SK-N-SH treated with all-trans-retinoic acid at 6 μM for 48 hours (cell line): ENCODE measurements at regions not wholly inside any gene's neighbourhood (a gene's known extent, or its start where the extent isn't known, plus 50 kb on each side); places are given as distances from the start of the nearest gene placed in this dataset.

ENCODE experiments used
- ATAC-seq: fragments of 200-7000 bp; cut with Tn5 transposase; 3 replicates; pipeline ENCODE4 v1.9.1; 2020; ENCODE audit warnings: mild to moderate bottlenecking, moderate library complexity
- ARNTL ChIP-seq: fragments of 450-650 bp; formaldehyde crosslinking; IDR thresholded peaks from 2 replicates; pipeline ENCODE4 v1.5.0; 2020; ENCODE audit warnings: low read depth, mild to moderate bottlenecking, moderate library complexity, borderline replicate concordance
- BACH2 ChIP-seq: fragments of 250-450 bp; sonication (Bioruptor Pico); IDR thresholded peaks from 2 replicates; pipeline ENCODE4 v1.9.0; 2021; ENCODE audit warnings: mild to moderate bottlenecking, borderline replicate concordance
- ESRRG ChIP-seq: fragments of 250-450 bp; sonication (Bioruptor Pico); IDR thresholded peaks from 2 replicates; pipeline ENCODE4 v1.6.1; 2021; ENCODE audit warnings: mild to moderate bottlenecking
- GLIS3 ChIP-seq: fragments of 250-450 bp; sonication (Bioruptor Pico); IDR thresholded peaks from 2 replicates; pipeline ENCODE4 v1.5.0; 2020; ENCODE audit warnings: mild to moderate bottlenecking, moderate library complexity
- ISL1 ChIP-seq: fragments of 250-450 bp; sonication (Bioruptor Pico); IDR thresholded peaks from 2 replicates; pipeline ENCODE4 v2.1.2; 2022; ENCODE audit warnings: mild to moderate bottlenecking, moderate library complexity
- OSR1 ChIP-seq: fragments of 250-450 bp; sonication (Bioruptor Pico); IDR thresholded peaks from 2 replicates; pipeline ENCODE4 v1.8.0; 2022; ENCODE audit warnings: moderate library complexity, mild to moderate bottlenecking, inconsistent platforms
- PPARA ChIP-seq: fragments of 250-450 bp; sonication (Bioruptor Pico); IDR thresholded peaks from 2 replicates; pipeline ENCODE4 v1.5.0; 2020; ENCODE audit warnings: mild to moderate bottlenecking, borderline replicate concordance
- RARB ChIP-seq: fragments of 250-450 bp; sonication (Bioruptor Pico); IDR thresholded peaks from 2 replicates; pipeline ENCODE4 v1.8.0; 2021; ENCODE audit warnings: mild to moderate bottlenecking, moderate library complexity
- SNAI2 ChIP-seq: fragments of 250-450 bp; sonication (Bioruptor Pico); IDR thresholded peaks from 2 replicates; pipeline ENCODE4 v1.5.0; 2020; ENCODE audit warnings: mild to moderate bottlenecking, moderate library complexity
- TCF4 ChIP-seq: fragments of 250-450 bp; sonication (Bioruptor Pico); IDR thresholded peaks from 2 replicates; pipeline ENCODE4 v1.8.0; 2021; ENCODE audit warnings: mild to moderate bottlenecking, moderate library complexity, borderline replicate concordance
- TOX ChIP-seq: fragments of 250-450 bp; sonication (Bioruptor Pico); IDR thresholded peaks from 2 replicates; pipeline ENCODE4 v1.8.0; 2021; ENCODE audit warnings: mild to moderate bottlenecking, moderate library complexity, borderline replicate concordance
- ZFP3 ChIP-seq: fragments of 250-450 bp; sonication (Bioruptor Pico); IDR thresholded peaks from 2 replicates; pipeline ENCODE4 v1.5.0; 2020; ENCODE audit warnings: mild to moderate bottlenecking, moderate library complexity
- ZFP30 ChIP-seq: fragments of 450-650 bp; formaldehyde crosslinking; IDR thresholded peaks from 2 replicates; pipeline ENCODE4 v1.5.0; 2022; ENCODE audit warnings: mild to moderate bottlenecking, moderate library complexity
- ZNF70 ChIP-seq: fragments of 450-650 bp; formaldehyde crosslinking; IDR thresholded peaks from 2 replicates; pipeline ENCODE4 v1.5.0; 2020; ENCODE audit warnings: mild to moderate bottlenecking, moderate library complexity
- ZNF8 ChIP-seq: fragments of 450-650 bp; formaldehyde crosslinking; IDR thresholded peaks from 2 replicates; pipeline ENCODE4 v1.5.0; 2020; ENCODE audit warnings: mild to moderate bottlenecking, moderate library complexity
- TF ChIP-seq, protein P1 (sequence below): fragments of 250-450 bp; sonication (Bioruptor Pico); IDR thresholded peaks from 2 replicates; pipeline ENCODE4 v1.5.1; 2020; ENCODE audit warnings: low read depth, mild to moderate bottlenecking, moderate library complexity
- TF ChIP-seq, protein P2 (sequence below): fragments of 250-450 bp; sonication (Bioruptor Pico); IDR thresholded peaks from 2 replicates; pipeline ENCODE4 v1.5.0; 2020; ENCODE audit warnings: mild to moderate bottlenecking, moderate library complexity
- TF ChIP-seq, protein P3 (sequence below): fragments of 250-450 bp; sonication (Bioruptor Pico); IDR thresholded peaks from 2 replicates; pipeline ENCODE4 v1.8.0; 2021; ENCODE audit warnings: low read depth, mild to moderate bottlenecking, moderate library complexity, borderline replicate concordance
- TF ChIP-seq, protein P4 (sequence below): fragments of 250-450 bp; sonication (Bioruptor Pico); IDR thresholded peaks from 2 replicates; pipeline ENCODE4 v1.8.0; 2020; ENCODE audit warnings: mild to moderate bottlenecking, moderate library complexity, borderline replicate concordance
- TF ChIP-seq, protein P5 (sequence below): fragments of 250-450 bp; sonication (Bioruptor Pico); IDR thresholded peaks from 2 replicates; pipeline ENCODE4 v1.5.1; 2021; ENCODE audit warnings: mild to moderate bottlenecking, moderate library complexity

DNA sequence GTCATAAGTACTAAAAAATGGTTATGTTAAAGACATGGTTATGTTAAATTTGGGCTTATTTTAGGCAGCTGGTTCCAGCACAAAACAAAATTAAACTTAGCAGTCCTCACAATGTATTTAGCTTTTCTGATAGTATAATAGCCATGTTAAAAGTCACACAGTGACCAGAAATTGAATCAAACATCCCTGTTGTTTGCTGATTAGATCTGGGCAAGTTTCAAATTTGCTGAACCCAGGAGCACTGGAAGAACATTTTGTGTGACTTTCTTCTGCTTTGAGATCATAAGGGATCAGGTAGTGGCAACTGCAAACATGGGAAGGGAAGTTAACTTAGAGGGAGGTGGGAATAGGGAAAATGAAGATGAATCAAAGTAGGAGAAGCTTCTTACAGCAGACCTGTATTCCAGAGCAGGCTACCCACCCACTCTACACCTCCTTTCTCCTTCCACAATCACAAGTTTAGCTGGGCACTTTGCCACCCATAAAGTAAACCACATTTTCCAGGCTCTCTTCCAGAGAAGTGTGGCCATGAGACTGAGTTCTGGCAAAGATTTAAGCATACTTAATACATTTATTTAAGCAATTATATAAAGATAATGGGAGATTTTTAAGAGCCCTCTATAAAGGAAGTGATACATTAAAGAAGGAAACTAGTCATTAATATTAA, 616.1 kb upstream of the LRATD1 start:
- ATAC-seq, result peak; percentile 34; the same call in 1 of the 3 replicates

DNA sequence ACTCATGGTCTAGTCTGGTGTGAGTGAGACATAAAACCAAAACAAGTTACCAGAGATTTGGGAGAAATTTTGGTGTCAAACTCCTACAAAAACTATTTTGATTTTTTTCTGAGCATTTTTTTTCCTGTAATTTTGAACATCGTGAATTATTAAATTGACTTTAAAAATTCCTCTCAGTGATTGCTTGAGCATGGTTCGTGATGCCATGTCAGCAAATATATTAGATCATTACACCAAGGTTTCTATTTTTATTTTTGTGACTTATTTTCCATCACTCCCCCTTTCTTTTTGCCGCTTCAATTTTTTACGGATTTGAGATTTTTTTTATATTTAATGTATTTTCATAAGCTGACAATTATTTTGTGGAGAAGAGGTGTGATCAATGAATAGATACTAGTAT, 613.9 kb upstream of the LRATD1 start:
- ATAC-seq, result no peak
- TF ChIP-seq, protein P1, sequence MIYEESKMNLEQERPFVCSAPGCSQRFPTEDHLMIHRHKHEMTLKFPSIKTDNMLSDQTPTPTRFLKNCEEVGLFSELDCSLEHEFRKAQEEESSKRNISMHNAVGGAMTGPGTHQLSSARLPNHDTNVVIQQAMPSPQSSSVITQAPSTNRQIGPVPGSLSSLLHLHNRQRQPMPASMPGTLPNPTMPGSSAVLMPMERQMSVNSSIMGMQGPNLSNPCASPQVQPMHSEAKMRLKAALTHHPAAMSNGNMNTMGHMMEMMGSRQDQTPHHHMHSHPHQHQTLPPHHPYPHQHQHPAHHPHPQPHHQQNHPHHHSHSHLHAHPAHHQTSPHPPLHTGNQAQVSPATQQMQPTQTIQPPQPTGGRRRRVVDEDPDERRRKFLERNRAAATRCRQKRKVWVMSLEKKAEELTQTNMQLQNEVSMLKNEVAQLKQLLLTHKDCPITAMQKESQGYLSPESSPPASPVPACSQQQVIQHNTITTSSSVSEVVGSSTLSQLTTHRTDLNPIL (CRISPR knock-in tag), result no peak
- no peak for TF ChIP-seq OSR1 (CRISPR knock-in tag)
- no peak for TF ChIP-seq ZFP3 (CRISPR knock-in tag)
- TF ChIP-seq ARNTL, result no peak
- TF ChIP-seq ZNF8 (CRISPR knock-in tag), result no peak
- TF ChIP-seq TCF4 (CRISPR knock-in tag), result no peak
- TF ChIP-seq ZFP30 (CRISPR knock-in tag), result no peak
- TF ChIP-seq TOX (CRISPR knock-in tag), result no peak
- no peak for TF ChIP-seq ESRRG (CRISPR knock-in tag)
- TF ChIP-seq, protein P2, sequence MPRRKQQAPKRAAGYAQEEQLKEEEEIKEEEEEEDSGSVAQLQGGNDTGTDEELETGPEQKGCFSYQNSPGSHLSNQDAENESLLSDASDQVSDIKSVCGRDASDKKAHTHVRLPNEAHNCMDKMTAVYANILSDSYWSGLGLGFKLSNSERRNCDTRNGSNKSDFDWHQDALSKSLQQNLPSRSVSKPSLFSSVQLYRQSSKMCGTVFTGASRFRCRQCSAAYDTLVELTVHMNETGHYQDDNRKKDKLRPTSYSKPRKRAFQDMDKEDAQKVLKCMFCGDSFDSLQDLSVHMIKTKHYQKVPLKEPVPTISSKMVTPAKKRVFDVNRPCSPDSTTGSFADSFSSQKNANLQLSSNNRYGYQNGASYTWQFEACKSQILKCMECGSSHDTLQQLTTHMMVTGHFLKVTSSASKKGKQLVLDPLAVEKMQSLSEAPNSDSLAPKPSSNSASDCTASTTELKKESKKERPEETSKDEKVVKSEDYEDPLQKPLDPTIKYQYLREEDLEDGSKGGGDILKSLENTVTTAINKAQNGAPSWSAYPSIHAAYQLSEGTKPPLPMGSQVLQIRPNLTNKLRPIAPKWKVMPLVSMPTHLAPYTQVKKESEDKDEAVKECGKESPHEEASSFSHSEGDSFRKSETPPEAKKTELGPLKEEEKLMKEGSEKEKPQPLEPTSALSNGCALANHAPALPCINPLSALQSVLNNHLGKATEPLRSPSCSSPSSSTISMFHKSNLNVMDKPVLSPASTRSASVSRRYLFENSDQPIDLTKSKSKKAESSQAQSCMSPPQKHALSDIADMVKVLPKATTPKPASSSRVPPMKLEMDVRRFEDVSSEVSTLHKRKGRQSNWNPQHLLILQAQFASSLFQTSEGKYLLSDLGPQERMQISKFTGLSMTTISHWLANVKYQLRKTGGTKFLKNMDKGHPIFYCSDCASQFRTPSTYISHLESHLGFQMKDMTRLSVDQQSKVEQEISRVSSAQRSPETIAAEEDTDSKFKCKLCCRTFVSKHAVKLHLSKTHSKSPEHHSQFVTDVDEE, result no peak
- TF ChIP-seq GLIS3 (CRISPR knock-in tag), result no peak
- TF ChIP-seq BACH2 (CRISPR knock-in tag), result no peak
- TF ChIP-seq, protein P3, sequence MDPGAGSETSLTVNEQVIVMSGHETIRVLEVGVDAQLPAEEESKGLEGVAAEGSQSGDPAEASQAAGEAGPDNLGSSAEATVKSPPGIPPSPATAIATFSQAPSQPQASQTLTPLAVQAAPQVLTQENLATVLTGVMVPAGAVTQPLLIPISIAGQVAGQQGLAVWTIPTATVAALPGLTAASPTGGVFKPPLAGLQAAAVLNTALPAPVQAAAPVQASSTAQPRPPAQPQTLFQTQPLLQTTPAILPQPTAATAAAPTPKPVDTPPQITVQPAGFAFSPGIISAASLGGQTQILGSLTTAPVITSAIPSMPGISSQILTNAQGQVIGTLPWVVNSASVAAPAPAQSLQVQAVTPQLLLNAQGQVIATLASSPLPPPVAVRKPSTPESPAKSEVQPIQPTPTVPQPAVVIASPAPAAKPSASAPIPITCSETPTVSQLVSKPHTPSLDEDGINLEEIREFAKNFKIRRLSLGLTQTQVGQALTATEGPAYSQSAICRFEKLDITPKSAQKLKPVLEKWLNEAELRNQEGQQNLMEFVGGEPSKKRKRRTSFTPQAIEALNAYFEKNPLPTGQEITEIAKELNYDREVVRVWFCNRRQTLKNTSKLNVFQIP (CRISPR knock-in tag), result no peak

More for the DNA sequence above, 616.1 kb upstream of the LRATD1 start:
- TF ChIP-seq PPARA (CRISPR knock-in tag) (no peak), ISL1 (peak; percentile 81)

DNA sequence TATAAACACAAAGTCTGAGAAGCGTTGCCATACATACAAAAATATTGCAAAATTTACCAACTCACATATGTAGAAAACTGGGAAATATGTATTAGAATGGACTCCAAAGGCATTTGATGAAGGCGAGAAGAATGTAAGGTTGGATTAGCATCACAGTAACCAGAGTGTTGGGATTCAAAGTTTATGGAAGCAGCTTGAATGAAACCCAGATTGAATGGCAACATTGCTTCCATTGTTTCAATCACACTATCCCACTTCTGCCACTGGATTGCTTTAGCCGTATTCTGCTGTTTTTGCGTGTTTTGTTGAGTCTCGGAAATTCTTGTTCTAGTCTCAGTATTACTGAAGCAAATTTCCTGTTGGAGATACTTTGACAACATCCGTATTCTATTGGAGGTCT, 609.0 kb upstream of the LRATD1 start:
- TF ChIP-seq, protein P4, sequence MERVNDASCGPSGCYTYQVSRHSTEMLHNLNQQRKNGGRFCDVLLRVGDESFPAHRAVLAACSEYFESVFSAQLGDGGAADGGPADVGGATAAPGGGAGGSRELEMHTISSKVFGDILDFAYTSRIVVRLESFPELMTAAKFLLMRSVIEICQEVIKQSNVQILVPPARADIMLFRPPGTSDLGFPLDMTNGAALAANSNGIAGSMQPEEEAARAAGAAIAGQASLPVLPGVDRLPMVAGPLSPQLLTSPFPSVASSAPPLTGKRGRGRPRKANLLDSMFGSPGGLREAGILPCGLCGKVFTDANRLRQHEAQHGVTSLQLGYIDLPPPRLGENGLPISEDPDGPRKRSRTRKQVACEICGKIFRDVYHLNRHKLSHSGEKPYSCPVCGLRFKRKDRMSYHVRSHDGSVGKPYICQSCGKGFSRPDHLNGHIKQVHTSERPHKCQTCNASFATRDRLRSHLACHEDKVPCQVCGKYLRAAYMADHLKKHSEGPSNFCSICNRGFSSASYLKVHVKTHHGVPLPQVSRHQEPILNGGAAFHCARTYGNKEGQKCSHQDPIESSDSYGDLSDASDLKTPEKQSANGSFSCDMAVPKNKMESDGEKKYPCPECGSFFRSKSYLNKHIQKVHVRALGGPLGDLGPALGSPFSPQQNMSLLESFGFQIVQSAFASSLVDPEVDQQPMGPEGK (CRISPR knock-in tag), result no peak
- TF ChIP-seq RARB (no peak), ARNTL (no peak), ZNF8 (CRISPR knock-in tag) (no peak), BACH2 (CRISPR knock-in tag) (no peak), PPARA (CRISPR knock-in tag) (no peak), OSR1 (CRISPR knock-in tag) (no peak), ISL1 (no peak), GLIS3 (CRISPR knock-in tag) (no peak), SNAI2 (CRISPR knock-in tag) (no peak), TCF4 (CRISPR knock-in tag) (no peak), ZNF70 (CRISPR knock-in tag) (no peak)
- TF ChIP-seq, protein P1 (CRISPR knock-in tag), result no peak
- TF ChIP-seq, protein P5, sequence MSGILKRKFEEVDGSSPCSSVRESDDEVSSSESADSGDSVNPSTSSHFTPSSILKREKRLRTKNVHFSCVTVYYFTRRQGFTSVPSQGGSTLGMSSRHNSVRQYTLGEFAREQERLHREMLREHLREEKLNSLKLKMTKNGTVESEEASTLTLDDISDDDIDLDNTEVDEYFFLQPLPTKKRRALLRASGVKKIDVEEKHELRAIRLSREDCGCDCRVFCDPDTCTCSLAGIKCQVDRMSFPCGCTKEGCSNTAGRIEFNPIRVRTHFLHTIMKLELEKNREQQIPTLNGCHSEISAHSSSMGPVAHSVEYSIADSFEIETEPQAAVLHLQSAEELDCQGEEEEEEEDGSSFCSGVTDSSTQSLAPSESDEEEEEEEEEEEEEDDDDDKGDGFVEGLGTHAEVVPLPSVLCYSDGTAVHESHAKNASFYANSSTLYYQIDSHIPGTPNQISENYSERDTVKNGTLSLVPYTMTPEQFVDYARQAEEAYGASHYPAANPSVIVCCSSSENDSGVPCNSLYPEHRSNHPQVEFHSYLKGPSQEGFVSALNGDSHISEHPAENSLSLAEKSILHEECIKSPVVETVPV (CRISPR knock-in tag), result no peak
- TF ChIP-seq, all 23 proteins: peak for 0
- no peak for ATAC-seq
